ENCODE measurements at regions not wholly inside any gene's neighbourhood (a gene's known extent, or its start where the extent isn't known, plus 50 kb on each side); places are given as distances from the start of the nearest gene placed in this dataset.
"Not testable (repeated sequence)": the region's sequence is repeated elsewhere in the genome, so short reads cannot be mapped to it uniquely, and the experiment has no call there.

- no peak for TF ChIP-seq CTCF (IDR thresholded peaks at IDR 0.05)
- Histone ChIP-seq H3K27me3 (ENCODE audit: control insufficient read depth in 1 of 2, insufficient read depth in 2 of 2, low read length in 2 of 2) (no peaks in the 10 kb centered on the region), H3K27ac (ENCODE audit: low read depth in 1 of 2, low read length in 2 of 2) (no peak overlapping the region), H3K4me1 (ENCODE audit: insufficient read depth, low read length) (peaks cover 8% of the 10 kb centered on the region), H3K36me3 (ENCODE audit: insufficient read depth, low read length) (no peaks in the 10 kb centered on the region), H3K9me3 (ENCODE audit: control insufficient read depth in 1 of 2, insufficient read depth in 1 of 2, low read length in 2 of 2) (no peaks in the 10 kb centered on the region), H3K4me3 (ENCODE audit: low read length) (no peak overlapping the region)
- Mint-ChIP-seq H3K9me3 (no peaks in the 10 kb centered on the region), H3K36me3 (ENCODE audit: low read depth) (no peaks in the 10 kb centered on the region), H3K27ac (no peak overlapping the region), H3K4me3 (no peak overlapping the region), H3K27me3 (no peaks in the 10 kb centered on the region), H3K4me1 (ENCODE audit: low read depth) (peaks cover 17% of the 10 kb centered on the region)
- CTCF ChIA-PET: no interaction called here
- DNase-seq: no peak
- intact Hi-C loops (cut with DNase I, micrococcal nuclease): loop anchor here (5.0 to 10.0 kb wide), 2 partner anchors 100 to 102 kb away; no protein-coding TSS in a partner anchor
- ATAC-seq (ENCODE audit: poor library complexity): no peak
- POLR2A ChIA-PET: no interaction called here
Observed at GRCh38 chrX:41014776-41015360, 70.4 kb upstream of the USP9X start.

GRCh38 chrX:41017785-41018184 is 67.5 kb upstream of the USP9X start:
- H3K27ac ChIP-seq (ENCODE audit: low read depth in 1 of 2, low read length in 2 of 2); H3K4me3 ChIP-seq (ENCODE audit: low read length); H3K4me1 Mint-ChIP-seq (ENCODE audit: low read depth); H3K9me3 Mint-ChIP-seq; H3K4me1 ChIP-seq (ENCODE audit: insufficient read depth, low read length); POLR2A ChIA-PET; H3K36me3 Mint-ChIP-seq (ENCODE audit: low read depth); H3K27ac Mint-ChIP-seq; ATAC-seq (ENCODE audit: poor library complexity); H3K9me3 ChIP-seq (ENCODE audit: control insufficient read depth in 1 of 2, insufficient read depth in 1 of 2, low read length in 2 of 2); H3K36me3 ChIP-seq (ENCODE audit: insufficient read depth, low read length); H3K4me3 Mint-ChIP-seq; H3K27me3 Mint-ChIP-seq; DNase-seq; H3K27me3 ChIP-seq (ENCODE audit: control insufficient read depth in 1 of 2, insufficient read depth in 2 of 2, low read length in 2 of 2): not testable (repeated sequence)
- CTCF ChIA-PET: interaction anchor here (1.0 kb wide), 1 partner anchor 129 kb away, joined by 3 read pairs; no protein-coding TSS in a partner anchor
- intact Hi-C loops (cut with DNase I, micrococcal nuclease): loop anchor here in 1 of 2 experiments (10.0 kb wide), 1 partner anchor 97 kb away; no protein-coding TSS in a partner anchor

GRCh38 chrX:41018391-41019040 is 66.7 kb upstream of the USP9X start:
- H3K4me1 Mint-ChIP-seq (ENCODE audit: low read depth); H3K36me3 ChIP-seq (ENCODE audit: insufficient read depth, low read length); H3K9me3 ChIP-seq (ENCODE audit: control insufficient read depth in 1 of 2, insufficient read depth in 1 of 2, low read length in 2 of 2); H3K27me3 ChIP-seq (ENCODE audit: control insufficient read depth in 1 of 2, insufficient read depth in 2 of 2, low read length in 2 of 2); DNase-seq; H3K9me3 Mint-ChIP-seq; H3K27ac ChIP-seq (ENCODE audit: low read depth in 1 of 2, low read length in 2 of 2); ATAC-seq (ENCODE audit: poor library complexity); CTCF ChIA-PET; H3K4me3 Mint-ChIP-seq; H3K4me1 ChIP-seq (ENCODE audit: insufficient read depth, low read length); H3K27me3 Mint-ChIP-seq; POLR2A ChIA-PET; H3K27ac Mint-ChIP-seq; H3K4me3 ChIP-seq (ENCODE audit: low read length); H3K36me3 Mint-ChIP-seq (ENCODE audit: low read depth): not testable (repeated sequence)
- intact Hi-C loops (cut with DNase I, micrococcal nuclease): loop anchor here in 1 of 2 experiments (10.0 kb wide), 1 partner anchor 96 kb away; no protein-coding TSS in a partner anchor

- H3K9me3 Mint-ChIP-seq: no peaks in the 10 kb centered on the region
- ATAC-seq (ENCODE audit: poor library complexity): no peak
- ChIA-PET CTCF (no interaction called here), POLR2A (no interaction called here)
- no peaks in the 10 kb centered on the region for H3K27me3 Mint-ChIP-seq
- H3K27me3 ChIP-seq (ENCODE audit: control insufficient read depth in 1 of 2, insufficient read depth in 2 of 2, low read length in 2 of 2): no peaks in the 10 kb centered on the region
- H3K36me3 Mint-ChIP-seq (ENCODE audit: low read depth): no peaks in the 10 kb centered on the region
- H3K4me3 Mint-ChIP-seq: no peak overlapping the region
- H3K4me1 ChIP-seq (ENCODE audit: insufficient read depth, low read length): no peaks in the 10 kb centered on the region
- no peaks in the 10 kb centered on the region for H3K36me3 ChIP-seq (ENCODE audit: insufficient read depth, low read length)
- no peak for TF ChIP-seq CTCF (IDR thresholded peaks at IDR 0.05)
- no peak overlapping the region for H3K4me3 ChIP-seq (ENCODE audit: low read length)
- no peak overlapping the region for H3K27ac ChIP-seq (ENCODE audit: low read depth in 1 of 2, low read length in 2 of 2)
- H3K27ac Mint-ChIP-seq: no peak overlapping the region
- intact Hi-C loops (cut with DNase I, micrococcal nuclease): loop anchor here in 1 of 2 experiments (10.0 kb wide), 1 partner anchor 96 kb away; no protein-coding TSS in a partner anchor
- no peaks in the 10 kb centered on the region for H3K9me3 ChIP-seq (ENCODE audit: control insufficient read depth in 1 of 2, insufficient read depth in 1 of 2, low read length in 2 of 2)
- H3K4me1 Mint-ChIP-seq (ENCODE audit: low read depth): no peaks in the 10 kb centered on the region
- no peak for DNase-seq
Observed at GRCh38 chrX:41019041-41019392, 66.2 kb upstream of the USP9X start.
